ENCODE measurements at regions not wholly inside any gene's neighbourhood (a gene's known extent, or its start where the extent isn't known, plus 50 kb on each side); places are given as distances from the start of the nearest gene placed in this dataset.
"Not testable (repeated sequence)": the region's sequence is repeated elsewhere in the genome, so short reads cannot be mapped to it uniquely, and the experiment has no call there.

DNA sequence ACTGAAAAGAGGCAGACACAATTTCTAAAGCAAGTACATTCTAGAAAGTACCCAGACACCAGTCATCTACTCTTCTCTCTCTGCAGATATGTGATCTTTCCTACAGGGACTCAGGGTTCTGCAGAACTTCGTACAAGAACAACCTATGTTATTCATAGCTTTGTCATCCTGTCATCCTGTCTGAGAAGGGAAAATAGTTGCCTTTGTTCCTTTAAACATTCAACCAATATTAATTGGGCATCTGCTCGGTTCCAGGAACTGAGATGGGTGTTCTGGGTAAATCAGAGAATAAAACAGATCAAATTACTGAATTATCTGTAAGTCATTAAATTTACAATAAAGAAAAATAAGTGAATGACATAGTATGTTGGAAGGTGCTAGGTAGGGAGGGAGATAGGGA, 504.9 kb downstream of the MATN1 start:
- TF ChIP-seq, protein P1, sequence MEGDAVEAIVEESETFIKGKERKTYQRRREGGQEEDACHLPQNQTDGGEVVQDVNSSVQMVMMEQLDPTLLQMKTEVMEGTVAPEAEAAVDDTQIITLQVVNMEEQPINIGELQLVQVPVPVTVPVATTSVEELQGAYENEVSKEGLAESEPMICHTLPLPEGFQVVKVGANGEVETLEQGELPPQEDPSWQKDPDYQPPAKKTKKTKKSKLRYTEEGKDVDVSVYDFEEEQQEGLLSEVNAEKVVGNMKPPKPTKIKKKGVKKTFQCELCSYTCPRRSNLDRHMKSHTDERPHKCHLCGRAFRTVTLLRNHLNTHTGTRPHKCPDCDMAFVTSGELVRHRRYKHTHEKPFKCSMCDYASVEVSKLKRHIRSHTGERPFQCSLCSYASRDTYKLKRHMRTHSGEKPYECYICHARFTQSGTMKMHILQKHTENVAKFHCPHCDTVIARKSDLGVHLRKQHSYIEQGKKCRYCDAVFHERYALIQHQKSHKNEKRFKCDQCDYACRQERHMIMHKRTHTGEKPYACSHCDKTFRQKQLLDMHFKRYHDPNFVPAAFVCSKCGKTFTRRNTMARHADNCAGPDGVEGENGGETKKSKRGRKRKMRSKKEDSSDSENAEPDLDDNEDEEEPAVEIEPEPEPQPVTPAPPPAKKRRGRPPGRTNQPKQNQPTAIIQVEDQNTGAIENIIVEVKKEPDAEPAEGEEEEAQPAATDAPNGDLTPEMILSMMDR (IDR thresholded peaks at IDR 0.05; ENCODE audit: low read depth, low read length): no peak
- Histone ChIP-seq H3K27me3 (ENCODE audit: insufficient read depth, low read depth, severe bottlenecking) (no peaks in the 10 kb centered on the region), H3K9me3 (ENCODE audit: severe bottlenecking) (no peaks in the 10 kb centered on the region), H3K27ac (0 out of 2 replicates have a peak overlapping the region, but pooled peaks have one; percentile 21), H3K36me3 (no peaks in the 10 kb centered on the region), H3K4me3 (ENCODE audit: low read depth, low read length) (no peak overlapping the region)
- no peak for DNase-seq

DNA sequence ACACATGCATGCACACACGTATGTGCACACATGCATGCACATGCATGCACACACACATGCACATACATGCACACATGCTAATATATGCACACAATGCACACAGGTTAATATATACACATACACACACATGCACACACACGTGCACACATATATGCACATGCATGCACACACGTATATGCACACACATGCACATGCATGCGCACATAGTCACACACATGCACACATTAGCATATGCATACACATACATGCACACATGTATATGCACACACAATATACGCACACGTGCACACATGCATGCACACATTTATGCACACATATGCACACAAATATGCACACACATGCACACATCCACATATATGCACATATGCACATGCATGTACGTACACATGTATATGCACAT, 506.8 kb downstream of the MATN1 start:
- Histone ChIP-seq H3K27me3 (ENCODE audit: insufficient read depth, low read depth, severe bottlenecking) (no peaks in the 10 kb centered on the region), H3K27ac (no peak overlapping the region), H3K36me3 (no peaks in the 10 kb centered on the region), H3K4me3 (ENCODE audit: low read depth, low read length) (no peak overlapping the region), H3K9me3 (ENCODE audit: severe bottlenecking) (no peaks in the 10 kb centered on the region)
- TF ChIP-seq, protein P1 (IDR thresholded peaks at IDR 0.05; ENCODE audit: low read depth, low read length): no peak
- DNase-seq: no peak

DNA sequence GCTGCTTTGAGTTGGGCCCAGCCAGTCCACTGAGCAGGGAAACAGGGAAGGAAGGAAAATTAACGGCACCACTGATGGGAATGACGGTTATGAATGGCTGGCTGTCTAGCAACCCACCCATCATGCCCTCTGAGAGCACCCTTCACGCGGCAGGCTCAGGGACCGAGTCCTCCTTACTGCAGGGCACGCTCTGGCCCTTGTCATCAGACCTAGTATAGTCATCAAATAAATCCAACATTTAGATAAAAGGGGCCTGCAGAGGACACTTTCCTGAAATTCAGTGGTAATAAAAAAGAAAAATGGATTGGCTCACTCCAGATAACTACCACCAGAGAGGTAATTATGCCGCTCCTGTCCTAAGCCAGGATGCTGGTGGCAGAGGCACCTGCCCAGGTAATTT, 509.4 kb downstream of the MATN1 start:
- Histone ChIP-seq H3K4me3 (ENCODE audit: low read depth, low read length) (no peak overlapping the region), H3K27me3 (ENCODE audit: insufficient read depth, low read depth, severe bottlenecking) (no peaks in the 10 kb centered on the region), H3K36me3 (no peaks in the 10 kb centered on the region), H3K9me3 (ENCODE audit: severe bottlenecking) (no peaks in the 10 kb centered on the region), H3K27ac (no peak overlapping the region)
- TF ChIP-seq, protein P1 (IDR thresholded peaks at IDR 0.05; ENCODE audit: low read depth, low read length): no peak
- DNase-seq: no peak

DNA sequence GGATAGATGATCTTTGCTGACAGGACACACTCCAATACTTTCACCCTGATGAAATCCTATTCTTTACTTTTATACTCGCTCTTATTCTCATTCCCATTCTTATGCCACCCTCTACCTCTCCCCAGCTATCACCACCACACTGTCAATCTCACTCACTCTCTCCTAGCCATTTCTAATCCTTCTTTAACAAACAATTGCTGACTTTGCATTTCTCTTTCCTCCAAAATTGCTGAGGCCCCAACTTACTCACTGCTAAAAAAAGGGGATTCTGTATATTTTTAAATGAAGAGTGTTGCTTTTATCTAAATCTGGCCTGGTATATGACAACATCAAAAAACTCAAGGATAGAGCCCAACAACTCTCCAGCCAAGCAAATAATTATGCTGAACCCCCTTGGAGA, 515.4 kb downstream of the MATN1 start:
- not testable (repeated sequence) for H3K4me3 ChIP-seq (ENCODE audit: low read depth, low read length); H3K9me3 ChIP-seq (ENCODE audit: severe bottlenecking); H3K36me3 ChIP-seq; DNase-seq; H3K27ac ChIP-seq; H3K27me3 ChIP-seq (ENCODE audit: insufficient read depth, low read depth, severe bottlenecking)

DNA sequence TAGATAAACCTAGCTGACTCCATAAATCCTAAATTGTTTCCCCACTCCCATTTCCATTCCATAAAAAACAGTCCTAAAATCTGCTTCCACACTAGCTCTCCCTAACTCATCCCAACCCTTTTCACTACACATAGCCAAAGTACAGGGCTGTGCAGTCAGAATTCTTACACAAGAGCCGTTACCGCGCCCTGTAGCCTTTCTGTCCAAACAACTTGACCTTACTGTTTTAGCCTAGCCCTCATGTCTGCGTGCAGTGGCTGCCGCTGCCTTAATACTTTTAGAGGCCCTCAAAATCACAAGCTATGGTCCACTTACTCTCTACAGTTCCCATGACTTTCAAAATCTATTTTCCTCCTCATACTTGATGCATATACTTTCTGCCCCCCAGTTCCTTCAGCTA, 516.8 kb downstream of the MATN1 start:
- H3K36me3 ChIP-seq; H3K4me3 ChIP-seq (ENCODE audit: low read depth, low read length); H3K27me3 ChIP-seq (ENCODE audit: insufficient read depth, low read depth, severe bottlenecking); DNase-seq; H3K27ac ChIP-seq; H3K9me3 ChIP-seq (ENCODE audit: severe bottlenecking): not testable (repeated sequence)

DNA sequence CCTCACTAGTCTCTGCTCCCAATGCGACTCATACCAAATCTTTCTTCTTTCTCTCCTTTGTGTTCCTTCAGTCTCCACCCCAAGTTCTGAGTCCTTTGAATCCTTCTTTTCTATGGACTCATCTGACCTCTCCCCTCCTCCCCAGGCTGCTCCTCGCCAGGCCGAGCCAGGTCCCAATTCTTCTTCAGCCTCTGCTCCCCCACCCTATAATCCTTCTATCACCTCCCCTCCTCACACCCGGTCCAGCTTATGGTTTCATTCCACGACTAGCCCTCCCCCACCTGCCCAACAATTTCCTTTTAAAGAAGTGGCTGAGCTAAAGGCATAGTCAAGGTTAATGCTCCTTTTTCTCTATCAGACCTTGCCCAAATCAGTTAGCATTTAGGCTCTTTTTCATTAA, 518.5 kb downstream of the MATN1 start:
- H3K9me3 ChIP-seq (ENCODE audit: severe bottlenecking): peaks cover 12% of the 10 kb centered on the region
- H3K27ac ChIP-seq: peak overlapping the region; percentile 44

DNA sequence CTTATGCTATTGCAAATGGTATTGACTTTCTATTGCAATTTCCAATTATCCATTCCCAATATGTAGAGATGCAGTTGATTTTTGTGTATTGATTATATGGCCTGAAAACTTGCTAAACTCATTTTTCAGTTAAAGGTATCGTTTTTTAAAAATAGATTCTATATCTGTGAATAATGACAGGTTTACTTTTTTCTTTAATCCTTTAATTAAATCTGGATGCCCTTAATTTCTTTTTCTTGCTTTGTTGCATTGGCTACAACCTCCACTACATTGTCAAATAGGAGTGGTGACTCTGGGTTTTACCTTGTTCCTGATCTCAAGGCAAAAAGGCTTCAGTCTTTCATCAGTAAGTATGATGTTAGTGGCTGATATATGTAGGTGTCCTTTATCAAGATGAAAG, 522.4 kb downstream of the MATN1 start:
- no peak overlapping the region for H3K27ac ChIP-seq
- no peaks in the 10 kb centered on the region for H3K36me3 ChIP-seq
- H3K27me3 ChIP-seq (ENCODE audit: insufficient read depth, low read depth, severe bottlenecking): no peaks in the 10 kb centered on the region
- no peak overlapping the region for H3K4me3 ChIP-seq (ENCODE audit: low read depth, low read length)
- no peak for DNase-seq
- peaks cover 12% of the 10 kb centered on the region for H3K9me3 ChIP-seq (ENCODE audit: severe bottlenecking)
- TF ChIP-seq, protein P1 (IDR thresholded peaks at IDR 0.05; ENCODE audit: low read depth, low read length): no peak

More for the DNA sequence above, 518.5 kb downstream of the MATN1 start:
- H3K4me3 ChIP-seq (ENCODE audit: low read depth, low read length); H3K36me3 ChIP-seq; H3K27me3 ChIP-seq (ENCODE audit: insufficient read depth, low read depth, severe bottlenecking): not testable (repeated sequence)
- peak; percentile 87 for DNase-seq
